ENCODE measurements at regions not wholly inside any gene's neighbourhood (a gene's known extent, or its start where the extent isn't known, plus 50 kb on each side); places are given as distances from the start of the nearest gene placed in this dataset.

GRCh38 chr5:163914910-163915309 lies 409.5 kb downstream of the MAT2B start:
- TF ChIP-seq CTCF (IDR thresholded peaks at IDR 0.05; ENCODE audit: poor library complexity) (no peak), EZH2 (IDR thresholded peaks at IDR 0.05; ENCODE audit: borderline replicate concordance) (no peak), EZH2phosphoT487 (IDR thresholded peaks at IDR 0.05; ENCODE audit: low read depth, severe bottlenecking, unreplicated experiment) (no peak)

Data from hepatocyte (in vitro differentiated cells).